ENCODE measurements at regions not wholly inside any gene's neighbourhood (a gene's known extent, or its start where the extent isn't known, plus 50 kb on each side); places are given as distances from the start of the nearest gene placed in this dataset.

GRCh38 chr2:204027091-204027490 is 90.5 kb downstream of the ICOS start:
- intact Hi-C loops (cut with micrococcal nuclease) = no loop called here

GRCh38 chr2:204030322-204030721 is 93.8 kb downstream of the ICOS start:
- intact Hi-C loops (cut with micrococcal nuclease) = no loop called here
- Histone ChIP-seq H3K27ac (ENCODE audit: low read depth, low read length) (no peak overlapping the region), H2AFZ (ENCODE audit: low read depth, low read length, poor library complexity, severe bottlenecking) (no peak overlapping the region), H4K20me1 (ENCODE audit: insufficient read depth) (no peaks in the 10 kb centered on the region), H3K27me3 (ENCODE audit: insufficient read depth, low read length) (no peaks in the 10 kb centered on the region), H3K4me3 (replicated peaks in 1 of 2; ENCODE audit: low read depth in 1 of 2, low read length in 2 of 2) (no peak overlapping the region), H3K4me2 (ENCODE audit: low read length) (no peak overlapping the region), H3K9me2 (ENCODE audit: insufficient read depth) (no peaks in the 10 kb centered on the region), H3K79me2 (ENCODE audit: insufficient read depth, low read length) (no peaks in the 10 kb centered on the region), H3K4me1 (ENCODE audit: control insufficient read depth in 1 of 2, insufficient read depth in 2 of 2, low read length in 2 of 2) (no peaks in the 10 kb centered on the region), H3K36me3 (ENCODE audit: control insufficient read depth in 1 of 2, insufficient read depth in 2 of 2, low read length in 2 of 2) (no peaks in the 10 kb centered on the region), H3K9me3 (ENCODE audit: control insufficient read depth in 1 of 2, insufficient read depth in 1 of 2, low read depth in 1 of 2, low read length in 2 of 2) (no peaks in the 10 kb centered on the region), H3K9ac (ENCODE audit: low read length) (no peak overlapping the region)
- ChIA-PET RAD21 (ENCODE audit: low non-redundant PET in 1 of 2, low total read pairs in 2 of 2, uncharacterized antibody in 2 of 2, unreplicated experiment in 2 of 2) (no interaction called here), CTCF (no interaction called here), POLR2A (no interaction called here)
- no TSS peak for BruUV-seq (replicated peaks)
- ATAC-seq (no peak), DNase-seq (ENCODE audit: low read depth, low spot score) (no peak)
- TF ChIP-seq TCF7L2 (IDR thresholded peaks at IDR 0.05; ENCODE audit: borderline replicate concordance, extremely low read depth, insufficient read depth, insufficient read length) = no peak
- no peak for TF ChIP-seq ZNF274 (IDR thresholded peaks at IDR 0.05; ENCODE audit: low read depth, low read length)
- TF ChIP-seq YY1 (IDR thresholded peaks at IDR 0.05; ENCODE audit: extremely low read depth, insufficient replicate concordance, low read depth, low read length) = no peak
- no peak for TF ChIP-seq EZH2 (IDR thresholded peaks at IDR 0.05)
- TF ChIP-seq ZFX (IDR thresholded peaks at IDR 0.05) = no peak
- TF ChIP-seq, protein P1, sequence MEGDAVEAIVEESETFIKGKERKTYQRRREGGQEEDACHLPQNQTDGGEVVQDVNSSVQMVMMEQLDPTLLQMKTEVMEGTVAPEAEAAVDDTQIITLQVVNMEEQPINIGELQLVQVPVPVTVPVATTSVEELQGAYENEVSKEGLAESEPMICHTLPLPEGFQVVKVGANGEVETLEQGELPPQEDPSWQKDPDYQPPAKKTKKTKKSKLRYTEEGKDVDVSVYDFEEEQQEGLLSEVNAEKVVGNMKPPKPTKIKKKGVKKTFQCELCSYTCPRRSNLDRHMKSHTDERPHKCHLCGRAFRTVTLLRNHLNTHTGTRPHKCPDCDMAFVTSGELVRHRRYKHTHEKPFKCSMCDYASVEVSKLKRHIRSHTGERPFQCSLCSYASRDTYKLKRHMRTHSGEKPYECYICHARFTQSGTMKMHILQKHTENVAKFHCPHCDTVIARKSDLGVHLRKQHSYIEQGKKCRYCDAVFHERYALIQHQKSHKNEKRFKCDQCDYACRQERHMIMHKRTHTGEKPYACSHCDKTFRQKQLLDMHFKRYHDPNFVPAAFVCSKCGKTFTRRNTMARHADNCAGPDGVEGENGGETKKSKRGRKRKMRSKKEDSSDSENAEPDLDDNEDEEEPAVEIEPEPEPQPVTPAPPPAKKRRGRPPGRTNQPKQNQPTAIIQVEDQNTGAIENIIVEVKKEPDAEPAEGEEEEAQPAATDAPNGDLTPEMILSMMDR (IDR thresholded peaks at IDR 0.05 in 2 of 3, conservative IDR thresholded peaks at IDR 0.05 in 1 of 3; ENCODE audit: borderline replicate concordance in 1 of 3, insufficient read depth in 1 of 3, low read depth in 2 of 3, low read length in 2 of 3) = no peak
- no peak for TF ChIP-seq JUND (IDR thresholded peaks at IDR 0.05)
- no peak for TF ChIP-seq CEBPB (IDR thresholded peaks at IDR 0.05; ENCODE audit: low read depth)
- TF ChIP-seq MAX (IDR thresholded peaks at IDR 0.05) = no peak
- TF ChIP-seq SRF (IDR thresholded peaks at IDR 0.05; ENCODE audit: low read depth) = no peak
- TF ChIP-seq ZBTB33 (IDR thresholded peaks at IDR 0.05; ENCODE audit: extremely low read depth, insufficient replicate concordance, low read length) = no peak
- TF ChIP-seq POLR2AphosphoS5 (IDR thresholded peaks at IDR 0.05; ENCODE audit: low read depth, low read length) = no peak

More at GRCh38 chr2:204027091-204027490, 90.5 kb downstream of the ICOS start:
- no peaks in the 10 kb centered on the region for H3K36me3 ChIP-seq (ENCODE audit: control insufficient read depth in 1 of 2, insufficient read depth in 2 of 2, low read length in 2 of 2)
- no peaks in the 10 kb centered on the region for H3K27me3 ChIP-seq (ENCODE audit: insufficient read depth, low read length)
- no peaks in the 10 kb centered on the region for H3K9me2 ChIP-seq (ENCODE audit: insufficient read depth)
- ChIA-PET CTCF (no interaction called here), RAD21 (ENCODE audit: low non-redundant PET in 1 of 2, low total read pairs in 2 of 2, uncharacterized antibody in 2 of 2, unreplicated experiment in 2 of 2) (no interaction called here), POLR2A (no interaction called here)
- ATAC-seq (no peak), DNase-seq (ENCODE audit: low read depth, low spot score) (no peak)
- no peaks in the 10 kb centered on the region for H3K4me1 ChIP-seq (ENCODE audit: control insufficient read depth in 1 of 2, insufficient read depth in 2 of 2, low read length in 2 of 2)
- H3K27ac ChIP-seq (ENCODE audit: low read depth, low read length) = no peak overlapping the region
- H3K4me2 ChIP-seq (ENCODE audit: low read length) = no peak overlapping the region
- H2AFZ ChIP-seq (ENCODE audit: low read depth, low read length, poor library complexity, severe bottlenecking) = no peak overlapping the region
- BruUV-seq (replicated peaks) = no TSS peak
- H3K4me3 ChIP-seq (replicated peaks in 1 of 2; ENCODE audit: low read depth in 1 of 2, low read length in 2 of 2) = no peak overlapping the region
- H3K79me2 ChIP-seq (ENCODE audit: insufficient read depth, low read length) = no peaks in the 10 kb centered on the region
- TF ChIP-seq JUND (IDR thresholded peaks at IDR 0.05) = no peak
- TF ChIP-seq TCF7L2 (IDR thresholded peaks at IDR 0.05; ENCODE audit: borderline replicate concordance, extremely low read depth, insufficient read depth, insufficient read length) = no peak
- no peaks in the 10 kb centered on the region for H4K20me1 ChIP-seq (ENCODE audit: insufficient read depth)
- no peaks in the 10 kb centered on the region for H3K9me3 ChIP-seq (ENCODE audit: control insufficient read depth in 1 of 2, insufficient read depth in 1 of 2, low read depth in 1 of 2, low read length in 2 of 2)
- H3K9ac ChIP-seq (ENCODE audit: low read length) = no peak overlapping the region
